Spleen (tissue), 7 donors: ENCODE measurements at regions not wholly inside any gene's neighbourhood (a gene's known extent, or its start where the extent isn't known, plus 50 kb on each side); places are given as distances from the start of the nearest gene placed in this dataset.

Experiments
- POLR2A ChIP-seq, 3 donors: fragments of 450-650 bp; IDR thresholded peaks; one replicate each; pipeline ENCODE4 v1.5.1; 2017; ENCODE audit warnings: antibody characterized with exemption in 3 of 3, mild to moderate bottlenecking in 1 of 3
- TF ChIP-seq, protein P1 (sequence below), 11 experiments: fragments of 200-600 bp in 7 of 11; fragments of 450-650 bp in 4 of 11; sonication (generic) in 4 of 11; IDR thresholded peaks in 8 of 11; conservative IDR thresholded peaks in 3 of 11; 1 replicate in 7 of 11; 2 replicates in 4 of 11; pipeline versions ENCODE4 v1.4.0 to v1.8.0; 2016 to 2021; ENCODE audit warnings: antibody characterized with exemption in 11 of 11, inconsistent platforms in 4 of 11, mild to moderate bottlenecking in 1 of 11
- donor health status: DM: no; HTN: no; CAD: no; lungs with moderate emphysema.
- donor health status: DM: no; HTN: no; CAD: no.
- donor health status: DM: no; HTN: no; CAD: no.

DNA sequence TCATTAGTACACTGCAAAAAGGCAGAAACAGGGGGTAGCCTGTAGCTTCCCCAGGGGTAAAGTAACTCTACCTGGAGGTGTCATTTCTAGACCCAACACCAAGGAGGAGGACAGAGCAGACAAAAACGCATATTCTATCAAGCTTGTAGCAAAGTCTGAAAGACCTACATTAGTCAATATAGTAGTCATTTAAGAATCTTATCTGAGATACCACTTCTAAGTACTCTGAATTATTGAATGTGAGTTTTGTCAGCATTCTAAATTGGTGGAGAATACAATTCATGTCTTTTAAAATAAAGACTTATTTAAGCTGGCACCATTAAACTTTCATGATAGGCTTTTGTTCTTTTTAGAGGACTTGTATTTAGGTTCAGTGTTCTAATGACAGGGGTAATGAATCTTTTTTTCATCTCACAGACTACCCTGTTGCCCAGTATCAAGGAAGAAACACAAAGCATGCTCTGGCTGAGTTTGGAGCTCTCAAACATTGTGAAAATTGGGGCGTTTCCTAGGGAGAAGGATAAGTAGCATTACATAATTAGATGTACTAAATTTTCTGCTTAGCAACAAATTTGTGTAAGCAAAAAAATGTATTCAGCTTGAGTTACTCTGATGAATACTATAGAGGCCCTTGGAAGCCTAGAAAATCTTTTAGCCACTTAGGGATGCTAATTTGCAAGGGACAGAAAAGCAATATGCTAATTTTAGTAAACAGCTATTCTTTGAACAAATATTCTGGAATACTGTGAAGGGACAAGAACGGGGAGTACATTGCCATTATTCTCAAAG, 255.4 kb upstream of the HSF2 start:
- TF ChIP-seq, protein P1, sequence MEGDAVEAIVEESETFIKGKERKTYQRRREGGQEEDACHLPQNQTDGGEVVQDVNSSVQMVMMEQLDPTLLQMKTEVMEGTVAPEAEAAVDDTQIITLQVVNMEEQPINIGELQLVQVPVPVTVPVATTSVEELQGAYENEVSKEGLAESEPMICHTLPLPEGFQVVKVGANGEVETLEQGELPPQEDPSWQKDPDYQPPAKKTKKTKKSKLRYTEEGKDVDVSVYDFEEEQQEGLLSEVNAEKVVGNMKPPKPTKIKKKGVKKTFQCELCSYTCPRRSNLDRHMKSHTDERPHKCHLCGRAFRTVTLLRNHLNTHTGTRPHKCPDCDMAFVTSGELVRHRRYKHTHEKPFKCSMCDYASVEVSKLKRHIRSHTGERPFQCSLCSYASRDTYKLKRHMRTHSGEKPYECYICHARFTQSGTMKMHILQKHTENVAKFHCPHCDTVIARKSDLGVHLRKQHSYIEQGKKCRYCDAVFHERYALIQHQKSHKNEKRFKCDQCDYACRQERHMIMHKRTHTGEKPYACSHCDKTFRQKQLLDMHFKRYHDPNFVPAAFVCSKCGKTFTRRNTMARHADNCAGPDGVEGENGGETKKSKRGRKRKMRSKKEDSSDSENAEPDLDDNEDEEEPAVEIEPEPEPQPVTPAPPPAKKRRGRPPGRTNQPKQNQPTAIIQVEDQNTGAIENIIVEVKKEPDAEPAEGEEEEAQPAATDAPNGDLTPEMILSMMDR (IDR thresholded peaks at IDR 0.05 in 8 of 11, conservative IDR thresholded peaks at IDR 0.05 in 3 of 11), result no peak
- TF ChIP-seq POLR2A (IDR thresholded peaks at IDR 0.05), result no peak
